HCT116 (cell line): ENCODE measurements at regions not wholly inside any gene's neighbourhood (a gene's known extent, or its start where the extent isn't known, plus 50 kb on each side); places are given as distances from the start of the nearest gene placed in this dataset.

Source experiments
- ATAC-seq: fragments of 200-7000 bp; cut with Tn5 transposase; 2 replicates; pipeline ENCODE4 v1.9.1; 2020; ENCODE audit warnings: mild to moderate bottlenecking, moderate library complexity
- BruUV-seq: library from RNA; stranded (reverse); fragments of 400-500 nt; replicated peaks from 2 replicates; lab custom pipeline; 2021; lab: Mats Ljungman, UMichigan
- CTCF ChIA-PET: fragments of 300-600 bp; sonication (Branson Sonifier 250); formaldehyde crosslinking; loops from one replicate; lab custom pipeline; 2021; ENCODE audit warnings: antibody characterized with exemption; lab: Charles Lee
- POLR2A ChIA-PET: fragments of 300-600, 350-600 bp; sonication (Branson Sonifier 250); formaldehyde crosslinking; loops from one replicate; lab custom pipeline; 2021; ENCODE audit warnings: antibody characterized with exemption; lab: Charles Lee
- RAD21 ChIA-PET, 2 experiments: fragments of 300-600 bp; sonication (Branson Sonifier 250); formaldehyde crosslinking; loops; one replicate each; lab custom pipeline; 2023; ENCODE audit warnings: low total read pairs in 2 of 2; ENCODE audit not compliant: uncharacterized antibody in 2 of 2, unreplicated experiment in 2 of 2, low non-redundant PET in 1 of 2; lab: Charles Lee
- DNase-seq: peaks from one replicate; pipeline ENCODE4 v3.0.0-alpha.2; 2010; ENCODE audit warnings: low read depth, low spot score
- H2AFZ ChIP-seq: fragments of 200-600 bp; shearing (Covaris generic), sonication (generic); 2 replicates; pipeline ENCODE4 v1.6.1; 2017; ENCODE audit warnings: low read depth, mixed run types, mixed read lengths, antibody characterized with exemption, low read length; ENCODE audit not compliant: poor library complexity, severe bottlenecking
- H3K27ac ChIP-seq: 2 replicates; pipeline ENCODE4 v1.5.1; 2012; ENCODE audit warnings: low read depth, low read length
- H3K27me3 ChIP-seq: fragments of 200-600 bp; sonication (generic); 2 replicates; pipeline ENCODE4 v1.6.1; 2016; ENCODE audit warnings: mixed run types, low read length, mixed read lengths; ENCODE audit not compliant: insufficient read depth
- H3K36me3 ChIP-seq, 2 experiments: fragments of 200-500 bp in 1 of 2; fragments of 200-600 bp in 1 of 2; sonication (Bioruptor generic) in 1 of 2; sonication (generic) in 1 of 2; 2 replicates each; pipeline versions ENCODE4 v1.5.1 to v1.6.1; 2014 to 2016; ENCODE audit warnings: low read length in 2 of 2, inconsistent platforms in 1 of 2, mixed read lengths in 1 of 2, mixed run types in 1 of 2; ENCODE audit not compliant: insufficient read depth in 2 of 2, control insufficient read depth in 1 of 2
- H3K4me1 ChIP-seq, 2 experiments: fragments of 200-600 bp in 1 of 2; sonication (generic) in 1 of 2; 2 replicates each; pipeline versions ENCODE4 v1.5.1 to v1.6.1; 2012 to 2017; ENCODE audit warnings: low read length in 2 of 2, inconsistent platforms in 1 of 2, mild to moderate bottlenecking in 1 of 2, mixed read lengths in 1 of 2, mixed run types in 1 of 2, moderate library complexity in 1 of 2; ENCODE audit not compliant: insufficient read depth in 2 of 2, control insufficient read depth in 1 of 2
- H3K4me2 ChIP-seq: fragments of 200-600 bp; sonication (generic); 2 replicates; pipeline ENCODE4 v1.6.1; 2017; ENCODE audit warnings: mixed run types, low read length, mixed read lengths
- H3K4me3 ChIP-seq, 2 experiments: fragments of 200-600 bp in 1 of 2; sonication (generic) in 1 of 2; replicated peaks in 1 of 2; 2 replicates each; pipeline ENCODE4 v1.5.1; 2011 to 2016; ENCODE audit warnings: low read length in 2 of 2, control low read depth in 1 of 2, low read depth in 1 of 2, mild to moderate bottlenecking in 1 of 2, mixed read lengths in 1 of 2, mixed run types in 1 of 2
- H3K79me2 ChIP-seq: fragments of 200-600 bp; sonication (generic); 2 replicates; pipeline ENCODE4 v1.6.1; 2017; ENCODE audit warnings: mild to moderate bottlenecking, mixed run types, low read length, moderate library complexity, mixed read lengths; ENCODE audit not compliant: insufficient read depth
- H3K9ac ChIP-seq: fragments of 200-600 bp; sonication (generic); 2 replicates; pipeline ENCODE4 v1.6.1; 2016; ENCODE audit warnings: low read length, mixed read lengths
- H3K9me2 ChIP-seq: fragments of 200-600 bp; sonication (generic), shearing (Covaris generic); 2 replicates; pipeline ENCODE4 v1.6.1; 2017; ENCODE audit warnings: mixed run types, mild to moderate bottlenecking, moderate library complexity; ENCODE audit not compliant: insufficient read depth
- H3K9me3 ChIP-seq, 2 experiments: fragments of 200-500 bp in 1 of 2; fragments of 200-600 bp in 1 of 2; sonication (Bioruptor generic) in 1 of 2; sonication (generic) in 1 of 2; 2 replicates each; pipeline ENCODE4 v1.6.1; 2014 to 2017; ENCODE audit warnings: low read length in 2 of 2, mixed read lengths in 2 of 2, inconsistent platforms in 1 of 2, low read depth in 1 of 2, mild to moderate bottlenecking in 1 of 2, mixed run types in 1 of 2, moderate library complexity in 1 of 2; ENCODE audit not compliant: control insufficient read depth in 1 of 2, insufficient read depth in 1 of 2
- H4K20me1 ChIP-seq: fragments of 200-600 bp; sonication (generic), shearing (Covaris generic); 2 replicates; pipeline ENCODE4 v1.6.1; 2017; ENCODE audit warnings: mixed run types, mild to moderate bottlenecking, moderate library complexity; ENCODE audit not compliant: insufficient read depth
- EGR1 ChIP-seq: IDR thresholded peaks from 2 replicates; pipeline ENCODE4 v1.6.1; 2012; ENCODE audit warnings: low read depth
- ELF1 ChIP-seq: IDR thresholded peaks from 2 replicates; pipeline ENCODE4 v1.6.1; 2012; ENCODE audit warnings: low read depth, borderline replicate concordance
- FOSL1 ChIP-seq: IDR thresholded peaks from 2 replicates; pipeline ENCODE4 v1.6.1; 2012; ENCODE audit warnings: low read depth
- POLR2AphosphoS5 ChIP-seq: IDR thresholded peaks from 2 replicates; pipeline ENCODE4 v1.6.1; 2011; ENCODE audit warnings: mild to moderate bottlenecking, low read depth, low read length, moderate library complexity
- RAD21 ChIP-seq: IDR thresholded peaks from 2 replicates; pipeline ENCODE4 v1.6.1; 2012; ENCODE audit warnings: low read depth, mild to moderate bottlenecking
- SP1 ChIP-seq: IDR thresholded peaks from 2 replicates; pipeline ENCODE4 v1.6.1; 2012; ENCODE audit warnings: low read depth
- SRF ChIP-seq: IDR thresholded peaks from 2 replicates; pipeline ENCODE4 v1.6.1; 2012; ENCODE audit warnings: low read depth
- TCF7L2 ChIP-seq: IDR thresholded peaks from 2 replicates; pipeline ENCODE4 v1.7.0; 2011; ENCODE audit warnings: borderline replicate concordance, inconsistent platforms; ENCODE audit not compliant: insufficient read depth, insufficient read length; ENCODE audit errors: extremely low read depth
- YY1 ChIP-seq: IDR thresholded peaks from 2 replicates; pipeline ENCODE4 v1.6.1; 2011; ENCODE audit warnings: low read length, low read depth, moderate library complexity, mild to moderate bottlenecking; ENCODE audit not compliant: insufficient replicate concordance; ENCODE audit errors: extremely low read depth
- ZFX ChIP-seq: fragments of 450-650 bp; IDR thresholded peaks from 2 replicates; pipeline ENCODE4 v1.6.1; 2017
- ZNF274 ChIP-seq: fragments of 200-500 bp; sonication (Bioruptor generic); IDR thresholded peaks from 2 replicates; pipeline ENCODE4 v1.6.1; 2014; ENCODE audit warnings: mild to moderate bottlenecking, low read depth, low read length, inconsistent platforms
- intact Hi-C: fragments of 100-400 bp; cut with micrococcal nuclease; formaldehyde crosslinking; loops from 2 replicates; pipeline ENCODE4 v1.10.0; 2022
- TF ChIP-seq, protein P1 (sequence below): IDR thresholded peaks from 2 replicates; pipeline ENCODE4 v1.6.1; 2011; ENCODE audit warnings: mild to moderate bottlenecking, low read length, moderate library complexity; ENCODE audit not compliant: insufficient replicate concordance; ENCODE audit errors: extremely low read depth
- TF ChIP-seq, protein P2 (sequence below): IDR thresholded peaks from 2 replicates; pipeline ENCODE4 v1.6.1; 2012
- TF ChIP-seq, protein P3 (sequence below): IDR thresholded peaks from 2 replicates; pipeline ENCODE4 v1.6.1; 2012
- TF ChIP-seq, protein P4 (sequence below): IDR thresholded peaks from 2 replicates; pipeline ENCODE4 v1.6.1; 2012; ENCODE audit warnings: low read depth

DNA sequence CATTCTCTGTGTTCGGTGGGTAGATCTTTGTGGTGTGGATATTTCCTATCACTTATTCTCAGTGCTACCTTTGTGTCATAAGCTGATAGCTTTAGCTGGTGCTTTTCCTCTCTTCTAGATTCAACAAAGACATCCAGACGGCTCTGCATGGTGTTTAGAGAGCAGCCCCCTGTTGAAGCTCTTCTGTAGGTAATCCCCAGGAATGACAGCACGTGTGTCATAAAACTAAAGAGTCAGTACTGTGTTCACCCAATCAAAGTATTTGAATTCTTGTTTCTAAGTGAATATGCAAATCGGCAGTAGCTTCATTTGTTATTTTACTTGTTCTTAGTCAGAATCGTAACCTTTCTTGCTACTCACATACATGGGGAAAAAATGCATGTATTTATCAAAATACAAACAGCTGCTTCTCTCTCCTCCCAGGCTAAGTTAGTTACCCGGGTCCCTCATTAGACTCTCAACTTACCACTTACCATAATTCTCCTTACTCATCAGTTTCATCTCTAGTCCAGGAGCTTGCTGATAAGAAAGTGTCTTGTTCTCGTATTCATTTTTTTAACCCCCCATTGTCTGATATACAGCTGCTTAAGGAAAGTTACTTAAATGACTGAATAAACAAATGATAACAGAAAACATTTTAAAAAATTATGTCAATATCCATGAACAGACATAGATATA, 1696.0 kb upstream of the WWC1 start:
- POLR2A ChIA-PET, result no interaction called here
- Histone ChIP-seq H3K4me2 (no peak overlapping the region), H4K20me1 (no peaks in the 10 kb centered on the region)
- TF ChIP-seq ELF1 (no peak), EGR1 (no peak)
- TF ChIP-seq, protein P1, sequence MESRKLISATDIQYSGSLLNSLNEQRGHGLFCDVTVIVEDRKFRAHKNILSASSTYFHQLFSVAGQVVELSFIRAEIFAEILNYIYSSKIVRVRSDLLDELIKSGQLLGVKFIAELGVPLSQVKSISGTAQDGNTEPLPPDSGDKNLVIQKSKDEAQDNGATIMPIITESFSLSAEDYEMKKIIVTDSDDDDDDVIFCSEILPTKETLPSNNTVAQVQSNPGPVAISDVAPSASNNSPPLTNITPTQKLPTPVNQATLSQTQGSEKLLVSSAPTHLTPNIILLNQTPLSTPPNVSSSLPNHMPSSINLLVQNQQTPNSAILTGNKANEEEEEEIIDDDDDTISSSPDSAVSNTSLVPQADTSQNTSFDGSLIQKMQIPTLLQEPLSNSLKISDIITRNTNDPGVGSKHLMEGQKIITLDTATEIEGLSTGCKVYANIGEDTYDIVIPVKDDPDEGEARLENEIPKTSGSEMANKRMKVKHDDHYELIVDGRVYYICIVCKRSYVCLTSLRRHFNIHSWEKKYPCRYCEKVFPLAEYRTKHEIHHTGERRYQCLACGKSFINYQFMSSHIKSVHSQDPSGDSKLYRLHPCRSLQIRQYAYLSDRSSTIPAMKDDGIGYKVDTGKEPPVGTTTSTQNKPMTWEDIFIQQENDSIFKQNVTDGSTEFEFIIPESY, result no peak
- TF ChIP-seq, protein P2, sequence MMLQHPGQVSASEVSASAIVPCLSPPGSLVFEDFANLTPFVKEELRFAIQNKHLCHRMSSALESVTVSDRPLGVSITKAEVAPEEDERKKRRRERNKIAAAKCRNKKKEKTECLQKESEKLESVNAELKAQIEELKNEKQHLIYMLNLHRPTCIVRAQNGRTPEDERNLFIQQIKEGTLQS, result no peak
- TF ChIP-seq, all 23 proteins: peak for 0
- BruUV-seq, result no TSS peak
- RAD21 ChIA-PET, result no interaction called here
- intact Hi-C loops, result no loop called here
- no peak overlapping the region for H2AFZ ChIP-seq
- CTCF ChIA-PET, result no interaction called here
- no peaks in the 10 kb centered on the region for H3K9me2 ChIP-seq
- no peak overlapping the region for H3K4me3 ChIP-seq
- H3K79me2 ChIP-seq, result no peaks in the 10 kb centered on the region
- H3K36me3 ChIP-seq, result no peaks in the 10 kb centered on the region
- ATAC-seq (no peak), DNase-seq (no peak)
- peaks cover 13 to 25% of the 10 kb centered on the region in 2 experiments; a peak in 3 of 4 replicates for H3K9me3 ChIP-seq
- no peaks in the 10 kb centered on the region for H3K27me3 ChIP-seq
- no peaks in the 10 kb centered on the region for H3K4me1 ChIP-seq
- H3K9ac ChIP-seq, result no peak overlapping the region
- no peak overlapping the region for H3K27ac ChIP-seq

DNA sequence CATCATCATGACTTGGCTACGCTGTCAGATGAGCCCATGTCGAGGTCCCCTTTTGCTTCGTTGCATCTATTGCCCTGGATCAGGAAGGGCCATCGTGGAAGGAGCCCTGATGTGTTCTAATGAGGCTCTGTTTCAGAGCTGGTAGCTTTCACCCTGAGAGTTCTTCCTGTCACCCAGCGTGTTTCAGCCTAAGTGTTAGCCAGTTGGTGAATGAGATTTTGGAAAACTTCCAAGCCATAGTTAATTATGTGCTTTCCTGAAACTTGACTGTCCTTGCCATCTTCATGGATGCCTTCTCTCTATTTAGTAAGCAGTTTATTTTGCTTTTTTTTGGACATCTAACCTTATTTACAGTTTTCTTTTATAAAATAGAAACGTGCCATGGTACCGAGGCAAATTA, 1695.4 kb upstream of the WWC1 start:
- Histone ChIP-seq H3K27me3 (no peaks in the 10 kb centered on the region), H4K20me1 (no peaks in the 10 kb centered on the region), H3K79me2 (no peaks in the 10 kb centered on the region), H3K27ac (no peak overlapping the region), H3K9me3 (peaks cover 13 to 22% of the 10 kb centered on the region in 2 experiments; a peak in 3 of 4 replicates), H2AFZ (no peak overlapping the region), H3K4me1 (no peaks in the 10 kb centered on the region), H3K4me3 (no peak overlapping the region), H3K36me3 (no peaks in the 10 kb centered on the region), H3K9ac (no peak overlapping the region), H3K4me2 (no peak overlapping the region), H3K9me2 (no peaks in the 10 kb centered on the region)
- DNase-seq, result no peak
- no TSS peak for BruUV-seq
- ChIA-PET CTCF (no interaction called here), POLR2A (no interaction called here), RAD21 (no interaction called here)
- intact Hi-C loops, result no loop called here
- TF ChIP-seq, protein P3, sequence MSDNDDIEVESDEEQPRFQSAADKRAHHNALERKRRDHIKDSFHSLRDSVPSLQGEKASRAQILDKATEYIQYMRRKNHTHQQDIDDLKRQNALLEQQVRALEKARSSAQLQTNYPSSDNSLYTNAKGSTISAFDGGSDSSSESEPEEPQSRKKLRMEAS, result no peak
- TF ChIP-seq SP1, result no peak
- no peak for TF ChIP-seq RAD21
- TF ChIP-seq POLR2AphosphoS5, result no peak
- TF ChIP-seq TCF7L2, result no peak
- no peak for TF ChIP-seq FOSL1
- TF ChIP-seq SRF, result no peak
- TF ChIP-seq, protein P4, sequence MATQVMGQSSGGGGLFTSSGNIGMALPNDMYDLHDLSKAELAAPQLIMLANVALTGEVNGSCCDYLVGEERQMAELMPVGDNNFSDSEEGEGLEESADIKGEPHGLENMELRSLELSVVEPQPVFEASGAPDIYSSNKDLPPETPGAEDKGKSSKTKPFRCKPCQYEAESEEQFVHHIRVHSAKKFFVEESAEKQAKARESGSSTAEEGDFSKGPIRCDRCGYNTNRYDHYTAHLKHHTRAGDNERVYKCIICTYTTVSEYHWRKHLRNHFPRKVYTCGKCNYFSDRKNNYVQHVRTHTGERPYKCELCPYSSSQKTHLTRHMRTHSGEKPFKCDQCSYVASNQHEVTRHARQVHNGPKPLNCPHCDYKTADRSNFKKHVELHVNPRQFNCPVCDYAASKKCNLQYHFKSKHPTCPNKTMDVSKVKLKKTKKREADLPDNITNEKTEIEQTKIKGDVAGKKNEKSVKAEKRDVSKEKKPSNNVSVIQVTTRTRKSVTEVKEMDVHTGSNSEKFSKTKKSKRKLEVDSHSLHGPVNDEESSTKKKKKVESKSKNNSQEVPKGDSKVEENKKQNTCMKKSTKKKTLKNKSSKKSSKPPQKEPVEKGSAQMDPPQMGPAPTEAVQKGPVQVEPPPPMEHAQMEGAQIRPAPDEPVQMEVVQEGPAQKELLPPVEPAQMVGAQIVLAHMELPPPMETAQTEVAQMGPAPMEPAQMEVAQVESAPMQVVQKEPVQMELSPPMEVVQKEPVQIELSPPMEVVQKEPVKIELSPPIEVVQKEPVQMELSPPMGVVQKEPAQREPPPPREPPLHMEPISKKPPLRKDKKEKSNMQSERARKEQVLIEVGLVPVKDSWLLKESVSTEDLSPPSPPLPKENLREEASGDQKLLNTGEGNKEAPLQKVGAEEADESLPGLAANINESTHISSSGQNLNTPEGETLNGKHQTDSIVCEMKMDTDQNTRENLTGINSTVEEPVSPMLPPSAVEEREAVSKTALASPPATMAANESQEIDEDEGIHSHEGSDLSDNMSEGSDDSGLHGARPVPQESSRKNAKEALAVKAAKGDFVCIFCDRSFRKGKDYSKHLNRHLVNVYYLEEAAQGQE, result no peak
- no peak for TF ChIP-seq YY1
- no peak for TF ChIP-seq ZFX
- TF ChIP-seq ZNF274, result no peak
- ATAC-seq, result no peak
